ENCODE measurements at regions not wholly inside any gene's neighbourhood (a gene's known extent, or its start where the extent isn't known, plus 50 kb on each side); places are given as distances from the start of the nearest gene placed in this dataset.

DNA sequence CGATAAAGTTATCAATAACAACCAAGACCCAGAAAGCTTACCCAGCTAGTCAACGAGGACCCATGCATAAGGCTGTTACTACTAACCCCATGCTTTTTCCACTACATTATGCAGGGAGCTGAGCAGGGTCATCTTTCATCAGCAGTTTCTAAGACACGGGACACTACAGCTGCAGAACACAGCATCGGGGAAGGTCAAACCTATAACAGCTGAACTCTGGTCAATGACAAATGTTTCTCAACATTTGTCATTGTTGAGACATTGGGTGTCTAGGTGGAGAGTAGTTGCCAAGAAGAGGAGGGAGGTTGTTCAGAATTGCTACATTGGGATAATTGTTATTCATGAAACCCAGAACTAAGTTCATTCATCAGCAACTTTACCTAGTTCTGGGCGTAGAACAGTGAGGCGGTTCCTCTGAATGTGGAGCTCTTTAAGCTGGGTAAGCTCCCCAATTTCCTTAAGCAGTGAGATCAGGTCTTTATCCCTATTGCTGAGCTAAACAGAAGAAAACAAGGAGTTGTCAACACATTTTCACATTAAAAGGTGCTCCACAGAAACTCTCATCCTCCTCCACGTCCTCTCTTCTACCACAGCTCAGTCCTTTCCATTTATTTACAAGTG is 105.6 kb downstream of the ZNF22 start:
- no peaks in the 10 kb centered on the region for H3K4me1 ChIP-seq (ENCODE audit: control insufficient read depth, insufficient read depth, low read length)
- ChIA-PET CTCF (interaction anchor here (0.5 to 1.4 kb wide), 2 partner anchors 79 to 1955 kb away, joined by 3 to 4 read pairs; no protein-coding TSS in a partner anchor), POLR2A (no interaction called here)
- H3K4me3 ChIP-seq (ENCODE audit: low read depth, low read length), result no peak overlapping the region
- TF ChIP-seq ZXDB (tag by site-specific recombination; IDR thresholded peaks at IDR 0.05), result no peak
- TF ChIP-seq ZNF660 (tag by site-specific recombination; IDR thresholded peaks at IDR 0.05), result no peak
- TF ChIP-seq WT1 (tag by site-specific recombination; IDR thresholded peaks at IDR 0.05), result no peak
- TF ChIP-seq ZNF837 (tag by site-specific recombination; IDR thresholded peaks at IDR 0.05), result no peak
- no peak for TF ChIP-seq ZNF843 (tag by site-specific recombination; IDR thresholded peaks at IDR 0.05)
- TF ChIP-seq ZNF184 (tag by site-specific recombination; IDR thresholded peaks at IDR 0.05), result no peak
- TF ChIP-seq, protein P1, sequence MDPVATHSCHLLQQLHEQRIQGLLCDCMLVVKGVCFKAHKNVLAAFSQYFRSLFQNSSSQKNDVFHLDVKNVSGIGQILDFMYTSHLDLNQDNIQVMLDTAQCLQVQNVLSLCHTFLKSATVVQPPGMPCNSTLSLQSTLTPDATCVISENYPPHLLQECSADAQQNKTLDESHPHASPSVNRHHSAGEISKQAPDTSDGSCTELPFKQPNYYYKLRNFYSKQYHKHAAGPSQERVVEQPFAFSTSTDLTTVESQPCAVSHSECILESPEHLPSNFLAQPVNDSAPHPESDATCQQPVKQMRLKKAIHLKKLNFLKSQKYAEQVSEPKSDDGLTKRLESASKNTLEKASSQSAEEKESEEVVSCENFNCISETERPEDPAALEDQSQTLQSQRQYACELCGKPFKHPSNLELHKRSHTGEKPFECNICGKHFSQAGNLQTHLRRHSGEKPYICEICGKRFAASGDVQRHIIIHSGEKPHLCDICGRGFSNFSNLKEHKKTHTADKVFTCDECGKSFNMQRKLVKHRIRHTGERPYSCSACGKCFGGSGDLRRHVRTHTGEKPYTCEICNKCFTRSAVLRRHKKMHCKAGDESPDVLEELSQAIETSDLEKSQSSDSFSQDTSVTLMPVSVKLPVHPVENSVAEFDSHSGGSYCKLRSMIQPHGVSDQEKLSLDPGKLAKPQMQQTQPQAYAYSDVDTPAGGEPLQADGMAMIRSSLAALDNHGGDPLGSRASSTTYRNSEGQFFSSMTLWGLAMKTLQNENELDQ (tag by site-specific recombination; IDR thresholded peaks at IDR 0.05; ENCODE audit: low read depth), result no peak
- TF ChIP-seq ZNF558 (tag by site-specific recombination; IDR thresholded peaks at IDR 0.05), result no peak
- no peak for TF ChIP-seq SCRT1 (tag by site-specific recombination; IDR thresholded peaks at IDR 0.05; ENCODE audit: borderline replicate concordance)
- no peak for TF ChIP-seq OVOL3 (tag by site-specific recombination; IDR thresholded peaks at IDR 0.05)
- TF ChIP-seq GLI2 (tag by site-specific recombination; IDR thresholded peaks at IDR 0.05; ENCODE audit: borderline replicate concordance, low read depth), result no peak
- TF ChIP-seq HOXD13 (CRISPR knock-in tag; IDR thresholded peaks at IDR 0.05; ENCODE audit: borderline replicate concordance), result no peak
- no peak for TF ChIP-seq KLF1 (tag by site-specific recombination; IDR thresholded peaks at IDR 0.05)
- TF ChIP-seq ZNF302 (tag by site-specific recombination; IDR thresholded peaks at IDR 0.05; ENCODE audit: low read depth), result no peak
- TF ChIP-seq ZBTB48 (tag by site-specific recombination; IDR thresholded peaks at IDR 0.05), result no peak
- TF ChIP-seq SP2 (tag by site-specific recombination; IDR thresholded peaks at IDR 0.05), result no peak
- TF ChIP-seq, protein P2, sequence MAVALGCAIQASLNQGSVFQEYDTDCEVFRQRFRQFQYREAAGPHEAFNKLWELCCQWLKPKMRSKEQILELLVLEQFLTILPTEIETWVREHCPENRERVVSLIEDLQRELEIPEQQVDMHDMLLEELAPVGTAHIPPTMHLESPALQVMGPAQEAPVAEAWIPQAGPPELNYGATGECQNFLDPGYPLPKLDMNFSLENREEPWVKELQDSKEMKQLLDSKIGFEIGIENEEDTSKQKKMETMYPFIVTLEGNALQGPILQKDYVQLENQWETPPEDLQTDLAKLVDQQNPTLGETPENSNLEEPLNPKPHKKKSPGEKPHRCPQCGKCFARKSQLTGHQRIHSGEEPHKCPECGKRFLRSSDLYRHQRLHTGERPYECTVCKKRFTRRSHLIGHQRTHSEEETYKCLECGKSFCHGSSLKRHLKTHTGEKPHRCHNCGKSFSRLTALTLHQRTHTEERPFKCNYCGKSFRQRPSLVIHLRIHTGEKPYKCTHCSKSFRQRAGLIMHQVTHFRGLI (tag by site-specific recombination; IDR thresholded peaks at IDR 0.05), result no peak
- TF ChIP-seq ZNF560 (tag by site-specific recombination; IDR thresholded peaks at IDR 0.05; ENCODE audit: borderline replicate concordance), result no peak
- TF ChIP-seq, protein P3, sequence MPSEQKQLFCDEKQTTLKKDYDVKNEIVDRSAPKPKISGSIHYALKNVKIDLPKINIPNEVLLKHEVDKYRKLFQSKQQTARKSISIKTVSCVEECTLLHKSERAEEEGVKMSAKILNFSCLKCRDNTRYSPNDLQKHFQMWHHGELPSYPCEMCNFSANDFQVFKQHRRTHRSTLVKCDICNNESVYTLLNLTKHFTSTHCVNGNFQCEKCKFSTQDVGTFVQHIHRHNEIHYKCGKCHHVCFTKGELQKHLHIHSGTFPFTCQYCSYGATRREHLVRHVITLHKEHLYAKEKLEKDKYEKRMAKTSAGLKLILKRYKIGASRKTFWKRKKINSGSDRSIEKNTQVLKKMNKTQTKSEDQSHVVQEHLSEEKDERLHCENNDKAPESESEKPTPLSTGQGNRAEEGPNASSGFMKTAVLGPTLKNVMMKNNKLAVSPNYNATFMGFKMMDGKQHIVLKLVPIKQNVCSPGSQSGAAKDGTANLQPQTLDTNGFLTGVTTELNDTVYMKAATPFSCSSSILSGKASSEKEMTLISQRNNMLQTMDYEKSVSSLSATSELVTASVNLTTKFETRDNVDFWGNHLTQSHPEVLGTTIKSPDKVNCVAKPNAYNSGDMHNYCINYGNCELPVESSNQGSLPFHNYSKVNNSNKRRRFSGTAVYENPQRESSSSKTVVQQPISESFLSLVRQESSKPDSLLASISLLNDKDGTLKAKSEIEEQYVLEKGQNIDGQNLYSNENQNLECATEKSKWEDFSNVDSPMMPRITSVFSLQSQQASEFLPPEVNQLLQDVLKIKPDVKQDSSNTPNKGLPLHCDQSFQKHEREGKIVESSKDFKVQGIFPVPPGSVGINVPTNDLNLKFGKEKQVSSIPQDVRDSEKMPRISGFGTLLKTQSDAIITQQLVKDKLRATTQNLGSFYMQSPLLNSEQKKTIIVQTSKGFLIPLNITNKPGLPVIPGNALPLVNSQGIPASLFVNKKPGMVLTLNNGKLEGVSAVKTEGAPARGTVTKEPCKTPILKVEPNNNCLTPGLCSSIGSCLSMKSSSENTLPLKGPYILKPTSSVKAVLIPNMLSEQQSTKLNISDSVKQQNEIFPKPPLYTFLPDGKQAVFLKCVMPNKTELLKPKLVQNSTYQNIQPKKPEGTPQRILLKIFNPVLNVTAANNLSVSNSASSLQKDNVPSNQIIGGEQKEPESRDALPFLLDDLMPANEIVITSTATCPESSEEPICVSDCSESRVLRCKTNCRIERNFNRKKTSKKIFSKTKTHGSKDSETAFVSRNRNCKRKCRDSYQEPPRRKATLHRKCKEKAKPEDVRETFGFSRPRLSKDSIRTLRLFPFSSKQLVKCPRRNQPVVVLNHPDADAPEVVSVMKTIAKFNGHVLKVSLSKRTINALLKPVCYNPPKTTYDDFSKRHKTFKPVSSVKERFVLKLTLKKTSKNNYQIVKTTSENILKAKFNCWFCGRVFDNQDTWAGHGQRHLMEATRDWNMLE (tag by site-specific recombination; conservative IDR thresholded peaks at IDR 0.05; ENCODE audit: low read depth), result no peak
- H3K36me3 ChIP-seq (ENCODE audit: control insufficient read depth in 2 of 2, insufficient read depth in 1 of 2, low read length in 2 of 2), result no peaks in the 10 kb centered on the region
- H3K27ac ChIP-seq (ENCODE audit: extremely low read depth, low read depth, low read length), result no peak overlapping the region
- no peaks in the 10 kb centered on the region for H3K9me3 ChIP-seq (ENCODE audit: control insufficient read depth, insufficient read depth, low read depth, low read length)

All from HEK293 (cell line).